GOT3 (cell line): ENCODE measurements at regions not wholly inside any gene's neighbourhood (a gene's known extent, or its start where the extent isn't known, plus 50 kb on each side); places are given as distances from the start of the nearest gene placed in this dataset.
"Not testable (repeated sequence)": the region's sequence is repeated elsewhere in the genome, so short reads cannot be mapped to it uniquely, and the experiment has no call there.

Experiments
- DNase-seq: peaks from one replicate; lab custom pipeline; 2025; ENCODE audit warnings: mixed read lengths; lab: John Stamatoyannopoulos, UW

DNA sequence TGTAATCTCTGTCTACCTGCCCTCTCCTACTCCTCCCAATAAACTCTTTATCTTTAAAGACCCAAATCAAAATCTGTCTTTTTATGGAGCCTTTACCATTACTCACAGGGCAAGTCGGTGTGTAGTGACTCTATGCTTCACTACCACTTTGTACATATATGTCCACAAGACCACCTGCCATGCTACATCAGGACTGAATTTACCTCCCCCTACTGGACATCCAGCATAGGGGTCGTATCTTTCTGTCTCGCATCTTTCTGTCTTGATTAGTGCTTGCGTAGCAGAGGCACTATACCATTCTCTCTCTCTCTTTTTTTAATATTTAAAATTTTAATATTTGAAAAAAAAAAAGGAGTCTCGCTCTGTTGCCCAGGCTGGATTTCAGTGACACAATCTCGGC is 587.5 kb downstream of the SOX5 start:
- DNase-seq, result no peak

DNA sequence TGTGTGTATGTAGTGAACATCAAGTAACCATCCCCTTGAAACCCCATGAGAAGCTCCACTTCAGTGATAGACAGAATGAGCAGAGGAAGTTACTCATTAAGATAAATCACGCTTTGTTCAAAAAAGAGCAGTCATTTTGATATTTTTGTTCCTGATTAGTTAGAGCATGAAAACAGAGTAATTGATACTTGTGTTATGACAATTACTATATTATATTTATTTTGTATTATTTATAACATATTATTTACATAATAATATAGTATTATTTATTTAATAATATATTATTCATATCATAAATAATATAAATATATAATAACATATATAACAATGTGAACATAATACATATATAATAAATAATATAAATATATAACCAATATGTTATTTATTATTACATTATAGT is 580.9 kb downstream of the SOX5 start:
- DNase-seq, result no peak

DNA sequence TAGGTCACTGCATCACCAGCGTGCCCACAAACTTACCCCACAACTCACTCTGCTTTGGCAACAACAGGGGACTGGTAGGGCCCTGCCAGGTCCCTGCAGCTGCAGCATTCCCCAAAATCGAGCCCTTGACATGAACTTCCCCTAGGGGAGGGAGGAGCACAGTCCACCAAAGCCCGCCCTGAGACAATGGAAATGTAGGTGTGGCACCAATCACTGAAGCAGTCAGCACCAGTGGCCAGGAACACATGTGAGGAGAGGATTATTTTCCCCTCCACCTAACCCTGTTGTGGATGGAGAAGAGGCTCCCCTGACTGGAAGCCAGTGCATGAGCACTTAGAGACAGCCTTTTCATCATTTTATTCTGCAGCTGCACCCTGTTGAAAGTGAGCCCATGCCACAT is 573.8 kb downstream of the SOX5 start:
- DNase-seq, result no peak

DNA sequence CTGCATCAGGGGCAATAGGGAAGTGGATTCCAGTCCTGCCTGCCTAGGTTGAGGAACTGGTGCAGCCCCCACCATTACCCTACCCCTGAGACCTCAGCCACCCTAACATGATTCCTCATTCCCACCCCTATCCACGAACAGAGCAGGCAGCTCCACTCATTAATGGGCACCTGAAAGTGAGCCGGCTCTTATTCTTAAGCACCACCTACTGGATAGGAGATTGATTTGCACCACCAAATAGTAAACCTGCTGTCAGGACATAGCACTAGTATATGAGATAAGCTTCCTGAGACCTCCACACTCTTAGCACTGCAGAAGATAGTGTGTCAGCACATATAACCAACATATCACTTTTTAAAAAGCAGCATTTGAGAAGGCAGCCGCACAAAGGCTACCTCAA is 573.2 kb downstream of the SOX5 start:
- no peak for DNase-seq

DNA sequence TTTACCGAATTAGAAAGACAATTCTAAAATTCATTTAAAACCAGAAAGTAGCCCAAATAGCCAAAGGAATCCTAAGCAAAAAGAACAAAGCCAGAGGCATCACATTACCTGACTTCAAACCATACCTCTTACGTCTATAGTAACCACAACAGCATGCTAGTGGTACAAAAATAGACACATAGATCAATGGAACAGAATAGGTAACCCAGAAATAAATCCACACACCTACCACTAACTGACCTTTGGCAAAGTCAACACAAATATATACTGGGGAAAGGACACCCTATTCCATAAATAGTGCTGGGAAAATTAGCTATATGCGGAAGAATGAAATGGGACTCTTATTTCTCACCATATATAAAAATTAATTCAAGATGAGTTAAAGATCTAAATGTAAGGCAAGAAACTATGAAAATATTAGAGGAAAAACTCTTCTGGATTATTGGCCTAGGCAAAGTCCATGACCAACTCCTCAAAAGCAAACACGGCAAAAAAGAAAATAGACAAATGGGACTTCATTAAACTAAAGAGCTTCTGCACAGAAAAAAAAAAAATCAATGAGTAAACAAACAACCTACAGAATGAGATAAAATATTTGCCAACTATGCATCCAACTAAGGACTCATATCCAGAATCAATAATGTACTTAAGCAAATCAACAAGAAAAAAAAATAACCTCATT is 568.9 kb downstream of the SOX5 start:
- no peak for DNase-seq

GRCh38 chr12:23388898-23389297 is 560.6 kb downstream of the SOX5 start:
- not testable (repeated sequence) for DNase-seq

- DNase-seq, result not testable (repeated sequence)
Measured at GRCh38 chr12:23389315-23389714, 560.2 kb downstream of the SOX5 start.

- no peak for DNase-seq
Measured at GRCh38 chr12:23399402-23399933, 550.0 kb downstream of the SOX5 start.

DNA sequence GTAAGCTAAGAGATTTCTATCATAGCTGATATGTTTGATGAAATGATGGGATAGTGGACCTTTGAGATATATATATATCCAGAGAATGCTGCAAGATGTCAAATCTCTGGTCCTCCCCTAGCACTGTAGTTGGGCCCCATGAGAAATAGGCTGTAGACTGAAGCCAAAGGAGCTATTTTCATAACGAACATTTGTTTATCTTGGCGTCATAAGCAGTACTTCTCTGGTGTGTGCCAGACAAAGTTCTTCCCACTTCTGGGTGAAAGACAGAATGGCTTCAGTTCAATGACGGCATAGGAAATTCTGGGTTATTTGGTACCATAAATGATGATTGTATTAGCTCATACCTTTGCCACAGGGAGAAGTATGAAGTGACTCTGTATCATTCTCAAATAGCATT is 534.3 kb downstream of the SOX5 start:
- DNase-seq, result no peak

DNA sequence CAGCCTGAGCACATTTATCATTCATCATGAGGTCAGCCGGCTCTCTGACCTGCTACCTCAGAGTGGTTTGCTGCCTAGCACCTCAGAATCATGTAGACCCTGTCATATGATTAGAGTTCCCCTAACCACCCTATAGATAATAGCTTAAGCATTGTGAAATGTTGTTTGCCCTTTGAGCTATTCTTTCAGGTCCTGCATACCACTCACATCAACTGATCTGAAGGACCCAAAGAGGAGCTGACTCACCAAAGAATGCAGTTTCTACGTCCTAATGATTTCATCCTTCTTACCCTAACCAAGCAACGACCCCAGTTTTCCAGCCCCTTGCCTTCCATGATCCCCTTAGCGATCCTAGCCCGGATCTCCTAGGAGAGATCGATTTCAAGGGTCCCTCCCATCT is 527.9 kb downstream of the SOX5 start:
- no peak for DNase-seq

DNA sequence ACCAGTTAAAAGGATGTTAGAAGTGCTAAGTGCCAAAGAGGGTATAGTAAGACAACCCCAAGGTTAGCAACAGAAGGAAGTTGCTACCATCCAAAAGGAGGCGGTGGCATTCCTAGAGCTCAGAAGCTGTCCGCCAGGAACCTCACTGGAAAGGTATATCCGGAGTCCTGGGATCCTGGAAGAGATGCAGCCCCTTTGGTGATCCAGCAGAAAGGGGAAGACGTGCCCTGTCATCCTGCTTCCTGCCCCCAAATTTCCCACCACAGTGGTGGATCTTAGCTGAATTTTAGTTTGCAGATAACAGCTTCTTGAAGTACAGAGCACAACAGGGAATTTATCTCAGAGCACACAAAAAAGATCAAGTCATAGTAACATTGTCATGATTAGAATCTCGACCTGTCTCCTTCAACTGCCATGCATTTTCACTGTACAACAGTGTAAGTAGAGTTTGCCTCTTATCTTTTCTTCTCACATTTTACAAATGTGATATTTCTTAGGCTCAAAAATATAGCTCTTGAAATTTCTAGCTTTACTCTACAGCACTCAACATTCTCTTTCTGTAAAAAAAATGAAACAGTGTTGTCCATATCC is 526.3 kb downstream of the SOX5 start:
- DNase-seq, result no peak

- no peak for DNase-seq
Measured at GRCh38 chr12:23423796-23424195, 525.7 kb downstream of the SOX5 start.

GRCh38 chr12:23424685-23425084 is 524.8 kb downstream of the SOX5 start:
- no peak for DNase-seq

DNA sequence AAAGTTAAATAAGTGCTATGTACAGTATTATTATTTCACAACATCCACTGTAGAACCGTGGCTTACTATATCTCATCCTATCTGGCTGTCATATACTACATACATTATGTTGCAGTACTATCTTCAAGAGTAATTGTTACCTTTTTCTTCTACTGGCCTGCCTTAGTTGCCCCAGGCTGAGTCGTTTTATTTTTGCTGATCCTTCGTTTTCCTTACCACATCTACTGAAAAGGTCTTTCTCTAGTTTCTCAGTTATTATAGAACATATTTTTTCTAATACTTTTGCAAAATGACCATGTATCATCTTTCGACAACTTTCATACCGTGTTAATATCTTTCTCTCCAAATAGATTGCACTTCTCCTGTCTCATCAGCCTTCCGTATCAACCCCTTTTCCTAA is 523.1 kb downstream of the SOX5 start:
- DNase-seq, result no peak

- no peak for DNase-seq
Measured at GRCh38 chr12:23428758-23429157, 520.7 kb downstream of the SOX5 start.

DNA sequence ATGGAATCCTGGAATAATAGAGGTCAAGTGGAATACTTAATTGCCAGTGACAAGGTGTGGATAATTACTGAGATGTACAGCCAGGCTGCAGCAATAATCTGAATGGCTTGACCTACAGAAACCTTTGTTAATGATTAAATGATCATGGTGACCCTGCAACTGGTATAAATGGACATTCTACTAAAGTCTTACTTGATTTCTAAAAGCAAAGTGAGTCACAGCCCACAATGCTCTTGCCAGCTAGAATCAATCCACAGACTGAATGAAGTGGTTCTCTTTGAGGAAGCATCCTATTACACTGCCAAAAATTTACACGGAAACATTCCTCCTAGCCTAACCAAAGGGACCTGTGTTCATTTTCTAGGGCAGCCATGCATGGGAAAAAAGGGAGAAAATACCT is 518.5 kb downstream of the SOX5 start:
- DNase-seq, result no peak

GRCh38 chr12:23433121-23433520 is 516.3 kb downstream of the SOX5 start:
- no peak for DNase-seq

- no peak for DNase-seq
Measured at GRCh38 chr12:23434154-23434553, 515.3 kb downstream of the SOX5 start.

- DNase-seq, result no peak
Measured at GRCh38 chr12:23446746-23447145, 502.7 kb downstream of the SOX5 start.

DNA sequence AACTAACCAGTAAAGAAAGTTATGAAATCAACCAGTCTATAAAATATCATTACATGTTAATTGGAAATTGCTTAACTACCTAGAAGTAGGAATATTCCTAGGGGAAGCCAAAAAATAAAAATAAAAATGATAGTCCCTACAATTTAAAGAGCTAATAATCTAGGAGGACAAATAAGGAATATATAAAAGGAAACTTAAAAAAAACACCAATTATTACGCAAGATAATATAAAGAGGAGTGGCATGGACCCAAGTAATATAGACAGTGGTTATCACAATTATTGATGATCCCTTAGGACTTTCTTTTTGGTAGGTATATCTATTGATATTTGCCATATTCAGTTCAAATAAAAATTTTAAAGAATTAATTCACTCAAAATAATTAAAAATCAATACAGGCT is 498.7 kb downstream of the SOX5 start:
- DNase-seq, result no peak

GRCh38 chr12:23455283-23455682 is 494.2 kb downstream of the SOX5 start:
- no peak for DNase-seq

DNA sequence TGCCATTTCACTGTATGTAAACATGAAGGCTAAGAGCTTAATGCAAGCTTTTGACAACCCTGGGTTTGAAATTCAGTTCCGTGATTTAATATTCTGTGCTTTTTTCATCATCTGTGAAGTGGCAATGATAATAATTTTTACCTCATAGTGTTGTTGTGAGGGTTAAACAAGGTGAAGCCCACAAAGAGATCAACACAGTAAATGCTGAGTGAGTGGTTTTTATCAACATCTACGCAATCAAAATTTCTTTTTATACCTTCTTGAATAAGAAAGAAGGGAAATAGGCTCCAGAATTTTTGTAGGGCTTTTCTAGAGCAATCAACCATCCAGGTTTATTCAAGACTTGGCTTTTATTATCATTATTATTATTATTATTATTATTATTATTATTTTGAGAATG is 490.8 kb downstream of the SOX5 start:
- DNase-seq, result no peak

GRCh38 chr12:23462546-23462945 is 486.9 kb downstream of the SOX5 start:
- no peak for DNase-seq

DNA sequence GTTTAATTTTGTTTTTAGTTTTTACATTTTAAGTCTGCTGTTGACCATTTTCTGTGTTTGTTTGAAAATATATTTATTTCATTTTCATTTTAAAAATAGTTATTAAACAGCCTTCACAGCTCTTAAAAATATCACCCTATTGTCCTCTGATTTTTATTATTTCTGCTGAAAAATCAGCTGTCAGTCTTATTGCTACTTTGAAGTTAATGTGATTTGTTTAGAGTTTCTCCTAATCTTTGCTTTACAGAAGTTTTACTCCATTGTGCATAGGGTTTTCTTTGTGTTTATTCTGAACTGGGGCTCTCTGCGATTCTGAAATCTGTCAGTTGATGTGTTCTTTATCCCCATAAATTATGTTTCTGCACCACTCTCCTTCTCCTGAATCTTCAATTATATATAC is 486.3 kb downstream of the SOX5 start:
- DNase-seq, result no peak
